GM21576 (cell line): ENCODE measurements at regions not wholly inside any gene's neighbourhood (a gene's known extent, or its start where the extent isn't known, plus 50 kb on each side); places are given as distances from the start of the nearest gene placed in this dataset.
"Not testable (repeated sequence)": the region's sequence is repeated elsewhere in the genome, so short reads cannot be mapped to it uniquely, and the experiment has no call there.

Experiments
- ATAC-seq: cut with Tn5 transposase; IDR thresholded peaks from one replicate; pipeline ENCODE4 v1.9.1; 2021; ENCODE audit warnings: mild to moderate bottlenecking, moderate library complexity; ENCODE audit not compliant: unreplicated experiment

GRCh38 chr17:14451729-14452191 is 150.9 kb downstream of the HS3ST3B1 start:
- no peak for ATAC-seq

- ATAC-seq: no peak
Measured at GRCh38 chr17:14448818-14449217, 147.9 kb downstream of the HS3ST3B1 start.

GRCh38 chr17:14446825-14447224 is 145.9 kb downstream of the HS3ST3B1 start:
- ATAC-seq: no peak

- ATAC-seq: no peak
Measured at GRCh38 chr17:14444915-14445314, 144.0 kb downstream of the HS3ST3B1 start.

GRCh38 chr17:14442798-14443528 is 142.1 kb downstream of the HS3ST3B1 start:
- no peak for ATAC-seq

- no peak for ATAC-seq
Measured at GRCh38 chr17:14437176-14437575, 136.3 kb downstream of the HS3ST3B1 start.

- no peak for ATAC-seq
Measured at GRCh38 chr17:14436266-14436665, 135.4 kb downstream of the HS3ST3B1 start.

GRCh38 chr17:14434506-14434905 is 133.6 kb downstream of the HS3ST3B1 start:
- peak; percentile 94 for ATAC-seq

- ATAC-seq: no peak
Measured at GRCh38 chr17:14432079-14432478, 131.2 kb downstream of the HS3ST3B1 start.

GRCh38 chr17:14429084-14429483 is 128.2 kb downstream of the HS3ST3B1 start:
- ATAC-seq: no peak

GRCh38 chr17:14428648-14429029 is 127.8 kb downstream of the HS3ST3B1 start:
- ATAC-seq: peak; percentile 70

GRCh38 chr17:14427900-14428647 is 127.2 kb downstream of the HS3ST3B1 start:
- ATAC-seq: peak; percentile 72

- not testable (repeated sequence) for ATAC-seq
Measured at GRCh38 chr17:14423156-14423555, 122.3 kb downstream of the HS3ST3B1 start.

- no peak for ATAC-seq
Measured at GRCh38 chr17:14417336-14417735, 116.5 kb downstream of the HS3ST3B1 start.

- no peak for ATAC-seq
Measured at GRCh38 chr17:14409292-14409691, 108.4 kb downstream of the HS3ST3B1 start.

GRCh38 chr17:14407541-14407940 is 106.7 kb downstream of the HS3ST3B1 start:
- no peak for ATAC-seq

- ATAC-seq: no peak
Measured at GRCh38 chr17:14405189-14405588, 104.3 kb downstream of the HS3ST3B1 start.
